ENCODE measurements at regions not wholly inside any gene's neighbourhood (a gene's known extent, or its start where the extent isn't known, plus 50 kb on each side); places are given as distances from the start of the nearest gene placed in this dataset.

DNA sequence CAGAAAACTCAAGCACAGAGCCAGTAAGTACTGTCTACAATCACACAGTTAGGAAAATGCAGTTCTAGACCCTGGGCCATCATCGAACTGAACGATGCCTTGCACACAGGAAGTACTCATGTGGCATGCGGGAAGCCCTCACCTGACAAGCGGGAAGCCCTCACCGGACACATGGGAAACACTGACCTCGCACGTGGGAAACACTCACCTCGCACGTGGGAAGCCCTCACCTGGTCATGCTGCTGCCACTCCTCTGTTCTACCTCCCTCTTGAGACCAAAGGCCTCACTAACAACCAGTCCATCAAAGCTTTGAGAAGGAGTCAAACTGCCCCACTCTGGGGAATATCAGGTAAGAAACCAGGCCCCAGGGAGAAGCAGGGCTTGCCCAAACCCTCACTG lies 105.6 kb upstream of the PTPRT start (continued):
- no peak for TF ChIP-seq REST (IDR thresholded peaks at IDR 0.05)
- TF ChIP-seq EGR1 (IDR thresholded peaks at IDR 0.05; ENCODE audit: low read depth in 2 of 2): no peak
- TF ChIP-seq MAX (IDR thresholded peaks at IDR 0.05): no peak

DNA sequence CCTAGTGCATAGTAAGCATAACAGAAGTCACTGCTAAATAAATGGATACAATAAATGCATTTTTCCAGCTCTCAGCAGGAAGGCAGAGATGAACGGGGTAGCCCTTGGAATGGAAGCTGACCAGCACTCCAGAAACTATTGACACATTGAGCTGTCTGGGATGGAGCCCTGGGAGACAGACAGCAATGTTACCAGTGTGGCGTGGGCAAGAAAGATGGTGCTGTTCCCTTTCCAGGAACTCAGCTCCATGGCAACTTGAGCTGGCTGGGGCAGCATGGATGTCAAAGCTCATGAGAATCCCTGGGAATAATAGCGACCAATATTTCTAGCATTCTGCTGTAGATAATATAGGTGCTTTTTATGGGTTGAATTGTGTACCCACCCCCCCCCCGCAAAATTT lies 104.3 kb upstream of the PTPRT start:
- Histone ChIP-seq H3K36me3 (ENCODE audit: control insufficient read depth in 4 of 4, insufficient read depth in 3 of 4, low read depth in 1 of 4, low read length in 3 of 4) (no peaks in the 10 kb centered on the region), H3K27ac (ENCODE audit: low read depth in 1 of 2, low read length in 2 of 2) (no peak overlapping the region), H3K4me1 (ENCODE audit: control insufficient read depth in 4 of 4, insufficient read depth in 4 of 4, low read length in 3 of 4) (no peaks in the 10 kb centered on the region), H3K27me3 (ENCODE audit: control insufficient read depth in 4 of 4, insufficient read depth in 4 of 4, low read length in 3 of 4) (peaks cover 0 to 3% (median 0%) of the 10 kb centered on the region in 4 donors), H3K4me3 (ENCODE audit: low read depth in 1 of 3, low read length in 3 of 3) (no peak overlapping the region), H3K9ac (ENCODE audit: low read depth in 1 of 2, low read length in 2 of 2) (no peak overlapping the region), H3K9me3 (ENCODE audit: control insufficient read depth in 4 of 4, low read length in 3 of 4) (peaks cover 0 to 4% (median 2%) of the 10 kb centered on the region in 4 donors)
- TF ChIP-seq TAF1 (conservative IDR thresholded peaks at IDR 0.05) (no peak), FOXA1 (IDR thresholded peaks at IDR 0.05) (no peak), ZBTB33 (IDR thresholded peaks at IDR 0.05) (no peak), GABPA (IDR thresholded peaks at IDR 0.05 in 1 of 2, conservative IDR thresholded peaks at IDR 0.05 in 1 of 2) (no peak), RXRA (IDR thresholded peaks at IDR 0.05) (no peak), JUND (IDR thresholded peaks at IDR 0.05) (no peak), RAD21 (IDR thresholded peaks at IDR 0.05) (no peak), HNF4G (IDR thresholded peaks at IDR 0.05) (no peak), YY1 (IDR thresholded peaks at IDR 0.05) (no peak), ATF3 (IDR thresholded peaks at IDR 0.05) (no peak), HNF4A (conservative IDR thresholded peaks at IDR 0.05) (no peak), SP1 (IDR thresholded peaks at IDR 0.05) (no peak)
- 71% methylated on average over 4 of the region's 4 CpGs for WGBS
- DNase-seq (ENCODE audit: low spot score): no peak

- no peak for DNase-seq (ENCODE audit: low spot score)
- no peaks in the 10 kb centered on the region for H3K36me3 ChIP-seq (ENCODE audit: control insufficient read depth in 4 of 4, insufficient read depth in 3 of 4, low read depth in 1 of 4, low read length in 3 of 4)
- WGBS: 76% methylated on average over 11 of the region's 11 CpGs
- no peak for TF ChIP-seq FOXA2 (IDR thresholded peaks at IDR 0.05)
- TF ChIP-seq JUND (IDR thresholded peaks at IDR 0.05): no peak
- no peak for TF ChIP-seq YY1 (IDR thresholded peaks at IDR 0.05)
- TF ChIP-seq SP1 (IDR thresholded peaks at IDR 0.05): no peak
- no peak for TF ChIP-seq MAX (IDR thresholded peaks at IDR 0.05)
- no peak for TF ChIP-seq GABPA (IDR thresholded peaks at IDR 0.05 in 1 of 2, conservative IDR thresholded peaks at IDR 0.05 in 1 of 2)
- TF ChIP-seq RXRA (IDR thresholded peaks at IDR 0.05): no peak
- TF ChIP-seq REST (IDR thresholded peaks at IDR 0.05): no peak
- TF ChIP-seq TAF1 (conservative IDR thresholded peaks at IDR 0.05): no peak
- no peak for TF ChIP-seq EGR1 (IDR thresholded peaks at IDR 0.05; ENCODE audit: low read depth in 2 of 2)
- TF ChIP-seq ZBTB33 (IDR thresholded peaks at IDR 0.05): no peak
These were observed 103.5 kb upstream of the PTPRT start for GRCh38 chr20:43293068-43293786.

More at GRCh38 chr20:43293068-43293786, 103.5 kb upstream of the PTPRT start:
- Histone ChIP-seq H3K4me1 (ENCODE audit: control insufficient read depth in 4 of 4, insufficient read depth in 4 of 4, low read length in 3 of 4) (no peaks in the 10 kb centered on the region), H3K9me3 (ENCODE audit: control insufficient read depth in 4 of 4, low read length in 3 of 4) (peaks cover 0 to 4% (median 2%) of the 10 kb centered on the region in 4 donors), H3K9ac (ENCODE audit: low read depth in 1 of 2, low read length in 2 of 2) (no peak overlapping the region), H3K27ac (ENCODE audit: low read depth in 1 of 2, low read length in 2 of 2) (no peak overlapping the region), H3K27me3 (ENCODE audit: control insufficient read depth in 4 of 4, insufficient read depth in 4 of 4, low read length in 3 of 4) (peaks cover 0 to 3% (median 0%) of the 10 kb centered on the region in 4 donors), H3K4me3 (ENCODE audit: low read depth in 1 of 3, low read length in 3 of 3) (no peak overlapping the region)
